Neural progenitor cell (in vitro differentiated cells): ENCODE measurements at regions not wholly inside any gene's neighbourhood (a gene's known extent, or its start where the extent isn't known, plus 50 kb on each side); places are given as distances from the start of the nearest gene placed in this dataset.

ENCODE experiments used
- CTCF ChIP-seq: fragments of 200-600 bp; sonication (generic); IDR thresholded peaks from 2 replicates; pipeline ENCODE4 v1.5.1; 2017; ENCODE audit warnings: antibody characterized with exemption, mild to moderate bottlenecking
- EZH2 ChIP-seq: fragments of 200-600 bp; sonication (generic); IDR thresholded peaks from 2 replicates; pipeline ENCODE4 v1.6.1; 2017; ENCODE audit warnings: antibody characterized with exemption, mild to moderate bottlenecking, moderate library complexity
- EZH2phosphoT487 ChIP-seq: fragments of 200-600 bp; sonication (generic); IDR thresholded peaks from 2 replicates; pipeline ENCODE4 v1.6.1; 2017; ENCODE audit warnings: antibody characterized with exemption

- TF ChIP-seq CTCF (no peak), EZH2 (no peak), EZH2phosphoT487 (no peak)
Observed at GRCh38 chr5:163033656-163034055, 403.7 kb upstream of the CCNG1 start.
